IPS DF 6.9 (cell line): ENCODE measurements at regions not wholly inside any gene's neighbourhood (a gene's known extent, or its start where the extent isn't known, plus 50 kb on each side); places are given as distances from the start of the nearest gene placed in this dataset.

Experiments used
- DNase-seq: peaks from one replicate; pipeline ENCODE4 v3.0.0-alpha.2; 2013; ENCODE audit warnings: low read depth, low spot score
- H3K27ac ChIP-seq: one replicate; pipeline ENCODE4 v1.5.1; 2013; ENCODE audit warnings: low read length, control low read depth
- H3K27me3 ChIP-seq: 2 replicates; pipeline ENCODE4 v1.6.1; 2013; ENCODE audit warnings: mild to moderate bottlenecking, low read length; ENCODE audit not compliant: control insufficient read depth, insufficient read depth
- H3K36me3 ChIP-seq: 2 replicates; pipeline ENCODE4 v1.6.1; 2013; ENCODE audit warnings: low read length; ENCODE audit not compliant: control insufficient read depth, insufficient read depth
- H3K4me1 ChIP-seq: 2 replicates; pipeline ENCODE4 v1.6.1; 2013; ENCODE audit warnings: low read length; ENCODE audit not compliant: control insufficient read depth, insufficient read depth
- H3K4me3 ChIP-seq: 2 replicates; pipeline ENCODE4 v1.5.1; 2013; ENCODE audit warnings: mild to moderate bottlenecking, low read length
- H3K9me3 ChIP-seq: 2 replicates; pipeline ENCODE4 v1.6.1; 2013; ENCODE audit warnings: low read length, inconsistent platforms; ENCODE audit not compliant: control insufficient read depth, insufficient read depth
- WGBS: extraction: QIAGEN DNeasy Blood & Tissue Kit; methylation state at CpG from one replicate; pipeline ENCODE4 v1.1.7; 2013; ENCODE audit warnings: mixed read lengths, missing lambda C conversion rate; ENCODE audit not compliant: insufficient read length, insufficient coverage; 5-methylcytosine and 5-hydroxymethylcytosine counted together

DNA sequence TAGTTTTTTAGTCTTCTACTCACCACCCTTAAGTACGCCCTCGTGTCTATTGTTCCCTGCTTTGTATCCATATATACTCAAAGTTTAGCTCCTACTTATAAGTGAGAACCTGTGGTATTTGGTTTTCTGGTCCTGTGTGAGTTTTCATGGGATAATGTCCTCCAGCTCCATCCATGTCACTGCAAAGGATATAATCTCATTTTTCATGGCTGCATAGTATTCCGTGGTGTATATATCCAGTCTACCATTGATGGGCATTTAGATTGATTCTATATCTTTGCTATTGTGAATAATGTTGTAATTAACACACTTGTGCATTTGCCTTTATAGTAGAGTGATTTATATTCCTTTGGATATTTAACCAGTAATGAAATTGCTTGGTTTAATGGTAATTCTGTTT is 579.9 kb downstream of the CDH18 start:
- no CpG with 5 or more reads among the region's 3 CpGs for WGBS
- Histone ChIP-seq H3K27ac (no peak overlapping the region), H3K9me3 (no peaks in the 10 kb centered on the region)

DNA sequence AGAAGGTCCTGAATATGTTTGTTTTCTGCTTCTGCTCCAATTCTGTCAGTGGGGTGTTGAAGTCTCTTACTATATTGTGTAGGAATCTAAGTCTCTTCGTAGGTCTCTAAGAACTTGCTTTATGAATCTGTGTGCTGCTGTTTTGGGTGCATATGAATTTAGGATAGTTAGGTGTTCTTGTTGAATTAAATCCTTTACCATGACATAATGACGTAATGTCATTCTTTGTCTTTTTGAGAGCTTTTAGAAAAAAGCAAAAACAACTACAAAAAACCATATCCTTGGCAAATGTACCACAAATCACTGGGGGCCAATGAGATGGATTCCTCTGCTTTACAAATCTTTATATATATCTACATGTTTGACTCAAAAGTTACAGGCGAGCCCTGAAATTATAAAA is 576.1 kb downstream of the CDH18 start:
- DNase-seq, result no peak
- Histone ChIP-seq H3K27ac (no peak overlapping the region), H3K36me3 (no peaks in the 10 kb centered on the region), H3K4me3 (no peak overlapping the region), H3K27me3 (no peaks in the 10 kb centered on the region), H3K4me1 (no peaks in the 10 kb centered on the region), H3K9me3 (no peaks in the 10 kb centered on the region)
- no CpG with 5 or more reads among the region's 3 CpGs for WGBS

More for the DNA sequence above, 579.9 kb downstream of the CDH18 start:
- Histone ChIP-seq H3K4me1 (no peaks in the 10 kb centered on the region), H3K27me3 (no peaks in the 10 kb centered on the region), H3K36me3 (no peaks in the 10 kb centered on the region), H3K4me3 (no peak overlapping the region)
- no peak for DNase-seq
